ENCODE measurements at regions not wholly inside any gene's neighbourhood (a gene's known extent, or its start where the extent isn't known, plus 50 kb on each side); places are given as distances from the start of the nearest gene placed in this dataset.

DNA sequence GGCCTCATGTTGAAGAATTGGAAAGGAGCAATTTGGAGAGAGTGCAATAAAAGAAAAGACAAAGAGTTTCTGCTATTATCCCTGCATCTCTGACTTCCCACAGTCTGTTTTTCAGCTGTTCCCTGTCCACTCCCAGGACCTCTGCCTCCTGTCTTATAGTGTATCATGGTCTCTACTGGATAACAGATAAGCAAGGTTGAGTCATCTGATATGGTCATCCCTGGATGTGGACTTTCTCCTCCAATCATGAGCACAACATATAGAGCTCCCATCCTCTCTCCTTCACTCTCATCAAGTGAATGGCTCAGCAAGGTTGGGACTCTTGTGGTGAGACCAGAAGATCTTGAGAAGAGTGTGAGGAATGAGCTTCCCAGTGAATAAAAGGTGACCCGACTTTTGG lies 123.1 kb downstream of the PLCE1 start:
- H3K4me2 ChIP-seq (replicated peaks; ENCODE audit: extremely low read depth, low read length, poor library complexity, severe bottlenecking): no peak overlapping the region
- no peaks in the 10 kb centered on the region for H3K27me3 ChIP-seq (ENCODE audit: control insufficient read depth in 2 of 2, insufficient read depth in 2 of 2, low read length in 2 of 2)
- H3K4me3 Mint-ChIP-seq: no peak overlapping the region
- peaks cover 0 to 9% (median 5%) of the 10 kb centered on the region in 7 donors for H3K9me3 Mint-ChIP-seq
- intact Hi-C loops (cut with micrococcal nuclease): no loop called here
- peaks cover 0 to 3% of the 10 kb centered on the region in 2 donors for H3K9me3 ChIP-seq (replicated peaks in 1 of 2; ENCODE audit: control insufficient read depth in 1 of 2, insufficient read depth in 1 of 2, low read length in 2 of 2)
- H3K4me1 ChIP-seq (ENCODE audit: control insufficient read depth in 1 of 2, insufficient read depth in 2 of 2, low read length in 2 of 2): no peaks in the 10 kb centered on the region
- 100% methylated on average over 1 of the region's 1 CpG for WGBS (ENCODE audit: insufficient coverage)
- DNase-seq: no peak
- no peaks in the 10 kb centered on the region for H4K20me1 ChIP-seq (ENCODE audit: insufficient read depth, low read length)
- H2AFZ ChIP-seq (ENCODE audit: insufficient read depth, low read depth, low read length, poor library complexity, severe bottlenecking): no peak overlapping the region
- TF ChIP-seq, protein P1, sequence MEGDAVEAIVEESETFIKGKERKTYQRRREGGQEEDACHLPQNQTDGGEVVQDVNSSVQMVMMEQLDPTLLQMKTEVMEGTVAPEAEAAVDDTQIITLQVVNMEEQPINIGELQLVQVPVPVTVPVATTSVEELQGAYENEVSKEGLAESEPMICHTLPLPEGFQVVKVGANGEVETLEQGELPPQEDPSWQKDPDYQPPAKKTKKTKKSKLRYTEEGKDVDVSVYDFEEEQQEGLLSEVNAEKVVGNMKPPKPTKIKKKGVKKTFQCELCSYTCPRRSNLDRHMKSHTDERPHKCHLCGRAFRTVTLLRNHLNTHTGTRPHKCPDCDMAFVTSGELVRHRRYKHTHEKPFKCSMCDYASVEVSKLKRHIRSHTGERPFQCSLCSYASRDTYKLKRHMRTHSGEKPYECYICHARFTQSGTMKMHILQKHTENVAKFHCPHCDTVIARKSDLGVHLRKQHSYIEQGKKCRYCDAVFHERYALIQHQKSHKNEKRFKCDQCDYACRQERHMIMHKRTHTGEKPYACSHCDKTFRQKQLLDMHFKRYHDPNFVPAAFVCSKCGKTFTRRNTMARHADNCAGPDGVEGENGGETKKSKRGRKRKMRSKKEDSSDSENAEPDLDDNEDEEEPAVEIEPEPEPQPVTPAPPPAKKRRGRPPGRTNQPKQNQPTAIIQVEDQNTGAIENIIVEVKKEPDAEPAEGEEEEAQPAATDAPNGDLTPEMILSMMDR (IDR thresholded peaks at IDR 0.05): no peak
- H3K36me3 ChIP-seq (replicated peaks in 1 of 2; ENCODE audit: control insufficient read depth in 1 of 2, insufficient read depth in 2 of 2, low read length in 2 of 2): no peaks in the 10 kb centered on the region
- H3K9ac ChIP-seq (ENCODE audit: insufficient read depth, low read length, poor library complexity, severe bottlenecking): no peak overlapping the region
- no peak overlapping the region for H3K4me3 ChIP-seq (replicated peaks in 1 of 3; ENCODE audit: low read depth in 2 of 3, low read length in 3 of 3)
- H3K27ac ChIP-seq (ENCODE audit: low read depth in 1 of 2, low read length in 2 of 2): no peak overlapping the region
- H3K79me2 ChIP-seq (ENCODE audit: insufficient read depth, low read length): no peaks in the 10 kb centered on the region
- H3K4me1 Mint-ChIP-seq: no peaks in the 10 kb centered on the region
- peaks cover 0 to 10% (median 0%) of the 10 kb centered on the region in 3 donors for H3K27me3 Mint-ChIP-seq (ENCODE audit: low read depth in 3 of 3)
- H3K27ac Mint-ChIP-seq: no peak overlapping the region
- H3K36me3 Mint-ChIP-seq: no peaks in the 10 kb centered on the region

DNA sequence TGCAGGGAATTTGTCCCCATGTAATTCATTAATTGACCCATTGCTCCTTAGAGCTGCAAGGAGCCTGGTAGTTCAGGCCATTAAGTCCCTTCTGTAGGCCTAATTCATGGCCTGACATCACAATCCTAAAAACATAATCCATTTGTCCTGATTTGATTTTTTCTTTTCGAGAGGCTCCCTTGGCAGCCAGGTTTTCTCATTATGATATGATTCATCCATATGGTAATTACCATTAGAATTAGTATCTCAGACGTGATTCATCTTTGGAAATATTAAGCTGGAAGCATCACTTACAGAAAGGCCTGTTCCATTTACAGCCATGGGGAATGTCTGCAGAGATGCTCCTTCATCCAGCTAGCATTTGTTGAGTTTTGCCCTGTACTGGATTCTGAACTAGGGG lies 128.5 kb downstream of the PLCE1 start:
- Histone ChIP-seq H3K4me3 (replicated peaks in 1 of 3; ENCODE audit: low read depth in 2 of 3, low read length in 3 of 3) (no peak overlapping the region), H3K9ac (ENCODE audit: insufficient read depth, low read length, poor library complexity, severe bottlenecking) (no peak overlapping the region), H4K20me1 (ENCODE audit: insufficient read depth, low read length) (no peaks in the 10 kb centered on the region), H3K27ac (ENCODE audit: low read depth in 1 of 2, low read length in 2 of 2) (no peak overlapping the region), H3K9me3 (replicated peaks in 1 of 2; ENCODE audit: control insufficient read depth in 1 of 2, insufficient read depth in 1 of 2, low read length in 2 of 2) (peaks cover 0 to 1% of the 10 kb centered on the region in 2 donors), H2AFZ (ENCODE audit: insufficient read depth, low read depth, low read length, poor library complexity, severe bottlenecking) (no peak overlapping the region), H3K79me2 (ENCODE audit: insufficient read depth, low read length) (no peaks in the 10 kb centered on the region), H3K4me2 (replicated peaks; ENCODE audit: extremely low read depth, low read length, poor library complexity, severe bottlenecking) (no peak overlapping the region), H3K4me1 (ENCODE audit: control insufficient read depth in 1 of 2, insufficient read depth in 2 of 2, low read length in 2 of 2) (no peaks in the 10 kb centered on the region), H3K36me3 (replicated peaks in 1 of 2; ENCODE audit: control insufficient read depth in 1 of 2, insufficient read depth in 2 of 2, low read length in 2 of 2) (no peaks in the 10 kb centered on the region), H3K27me3 (ENCODE audit: control insufficient read depth in 2 of 2, insufficient read depth in 2 of 2, low read length in 2 of 2) (no peaks in the 10 kb centered on the region)
- Mint-ChIP-seq H3K4me1 (no peaks in the 10 kb centered on the region), H3K4me3 (no peak overlapping the region), H3K36me3 (no peaks in the 10 kb centered on the region), H3K9me3 (peaks cover 0 to 2% (median 0%) of the 10 kb centered on the region in 7 donors), H3K27ac (no peak overlapping the region), H3K27me3 (ENCODE audit: low read depth in 3 of 3) (peaks cover 0 to 2% (median 0%) of the 10 kb centered on the region in 3 donors)
- intact Hi-C loops (cut with micrococcal nuclease): no loop called here
- DNase-seq: no peak
- TF ChIP-seq, protein P1 (IDR thresholded peaks at IDR 0.05): no peak
- no CpG with 5 or more reads among the region's 2 CpGs for WGBS (ENCODE audit: insufficient coverage)

Measured in CD14-positive monocyte (primary cell).